Endothelial cell of umbilical vein (primary cell): ENCODE measurements at regions not wholly inside any gene's neighbourhood (a gene's known extent, or its start where the extent isn't known, plus 50 kb on each side); places are given as distances from the start of the nearest gene placed in this dataset.

ENCODE experiments used
- CTCF ChIP-seq, 2 donors: IDR thresholded peaks; 1 replicate in 1 of 2; 2 replicates in 1 of 2; pipeline ENCODE4 v1.5.1; 2011; ENCODE audit warnings: low read length in 2 of 2, mild to moderate bottlenecking in 2 of 2, moderate library complexity in 2 of 2, control low read depth in 1 of 2, inconsistent platforms in 1 of 2, low read depth in 1 of 2; ENCODE audit not compliant: insufficient read depth in 1 of 2; ENCODE audit errors: extremely low read depth in 1 of 2
- EZH2 ChIP-seq: IDR thresholded peaks from 2 replicates; pipeline ENCODE4 v1.6.1; 2012; ENCODE audit warnings: borderline replicate concordance, low read depth, mild to moderate bottlenecking, moderate library complexity, low read length, inconsistent platforms; ENCODE audit not compliant: severe bottlenecking
- POLR2A ChIP-seq: IDR thresholded peaks from 2 replicates; pipeline ENCODE4 v1.6.1; 2012; ENCODE audit warnings: low read depth, mild to moderate bottlenecking, control low read depth, low read length

DNA sequence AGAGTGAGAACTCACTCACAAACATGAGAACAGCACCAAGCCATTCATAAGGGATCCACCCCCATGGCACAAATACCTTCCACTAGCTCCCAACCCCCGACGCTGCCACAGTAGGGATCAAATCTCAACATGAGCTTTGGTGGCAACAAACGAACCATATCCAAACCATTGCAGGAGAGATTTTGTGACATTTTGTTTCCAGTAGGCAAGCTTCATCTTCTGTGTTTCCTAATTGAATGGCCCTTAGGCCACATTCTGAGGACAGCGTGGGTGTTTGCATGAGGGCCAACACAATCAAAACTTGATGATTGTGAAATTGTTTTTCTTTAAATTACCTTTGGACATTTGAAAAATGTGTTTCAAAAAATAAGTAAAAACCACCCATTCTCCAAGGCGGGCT is 102.6 kb upstream of the LNX1 start:
- TF ChIP-seq CTCF (IDR thresholded peaks at IDR 0.05; ENCODE audit: extremely low read depth in 1 of 2, insufficient read depth in 1 of 2, low read depth in 1 of 2, low read length in 2 of 2), result no peak
- TF ChIP-seq POLR2A, result no peak
- no peak for TF ChIP-seq EZH2
